K562 (cell line): ENCODE measurements at regions not wholly inside any gene's neighbourhood (a gene's known extent, or its start where the extent isn't known, plus 50 kb on each side); places are given as distances from the start of the nearest gene placed in this dataset.

Experiments used
- EP300 ChIP-seq: IDR thresholded peaks from 2 replicates; pipeline ENCODE4 v1.6.1; 2012; ENCODE audit warnings: low read length, improper control_type of control experiment
- ERF ChIP-seq: fragments of 450-650 bp; formaldehyde crosslinking; IDR thresholded peaks from 2 replicates; pipeline ENCODE4 v1.4.0; 2020; ENCODE audit warnings: mild to moderate bottlenecking, mixed read lengths
- ETV6 ChIP-seq, 3 experiments: fragments of 150-350 bp in 1 of 3; sonication (generic) in 1 of 3; formaldehyde crosslinking in 1 of 3; IDR thresholded peaks; 2 replicates each; pipeline versions ENCODE4 v1.6.1 to v1.8.0; 2014 to 2022; ENCODE audit warnings: borderline replicate concordance in 2 of 3, low read depth in 2 of 3, antibody characterized with exemption in 1 of 3, low read length in 1 of 3, mild to moderate bottlenecking in 1 of 3, missing genetic modification reagents in 1 of 3
- FUS ChIP-seq: fragments of 200-400 bp; formaldehyde crosslinking; optimal IDR thresholded peaks from 2 replicates; pipeline ENCODE3; 2017; ENCODE audit warnings: low read depth, low read length
- HNRNPH1 ChIP-seq: fragments of 200-400 bp; formaldehyde crosslinking; optimal IDR thresholded peaks from 2 replicates; pipeline ENCODE3; 2017; ENCODE audit warnings: low read depth, mild to moderate bottlenecking, low read length, moderate library complexity
- RAD21 ChIP-seq, 2 experiments: fragments of 250-450 bp in 1 of 2; fragments of 450-650 bp in 1 of 2; sonication (Bioruptor Pico) in 1 of 2; formaldehyde crosslinking in 1 of 2; IDR thresholded peaks in 1 of 2; conservative IDR thresholded peaks in 1 of 2; 2 replicates each; pipeline versions ENCODE4 v1.4.0 to v1.8.0; 2020 to 2022; ENCODE audit warnings: mild to moderate bottlenecking in 2 of 2, moderate library complexity in 1 of 2
- RBBP5 ChIP-seq: fragments of 200-600 bp; sonication (generic); IDR thresholded peaks from 2 replicates; pipeline ENCODE4 v1.6.1; 2012; ENCODE audit warnings: borderline replicate concordance, mild to moderate bottlenecking, low read length, control low read depth, inconsistent platforms; ENCODE audit not compliant: insufficient read depth, poor library complexity, severe bottlenecking
- SREBF2 ChIP-seq: sonication (generic); formaldehyde crosslinking; IDR thresholded peaks from 2 replicates; pipeline ENCODE4 v1.4.0; 2020; ENCODE audit warnings: mild to moderate bottlenecking, missing genetic modification reagents
- SRF ChIP-seq, 2 experiments: fragments of 250-450, 450-650 bp in 1 of 2; sonication (Bioruptor Pico) in 1 of 2; sonication (generic) in 1 of 2; formaldehyde crosslinking; IDR thresholded peaks; 2 replicates each; pipeline versions ENCODE4 v1.5.0 to v1.5.1; 2020 to 2022; ENCODE audit warnings: mild to moderate bottlenecking in 1 of 2, missing genetic modification reagents in 1 of 2
- TAF7 ChIP-seq: fragments of 450-650 bp; IDR thresholded peaks from 2 replicates; pipeline ENCODE4 v1.6.1; 2016; ENCODE audit warnings: missing genetic modification characterization, missing compliant biosample characterization
- ZNF561 ChIP-seq: fragments of 450-650 bp; formaldehyde crosslinking; conservative IDR thresholded peaks from 2 replicates; pipeline ENCODE4 v1.4.0; 2020; ENCODE audit warnings: mild to moderate bottlenecking, moderate library complexity
- ZNF586 ChIP-seq: fragments of 450-650 bp; formaldehyde crosslinking; conservative IDR thresholded peaks from 2 replicates; pipeline ENCODE4 v1.4.0; 2020; ENCODE audit warnings: mild to moderate bottlenecking, moderate library complexity
- TF ChIP-seq, protein P1 (sequence below): fragments of 200-600 bp; sonication (generic); IDR thresholded peaks from one replicate; pipeline ENCODE4 v1.6.1; 2012; ENCODE audit warnings: mild to moderate bottlenecking, low read depth, low read length, inconsistent platforms

DNA sequence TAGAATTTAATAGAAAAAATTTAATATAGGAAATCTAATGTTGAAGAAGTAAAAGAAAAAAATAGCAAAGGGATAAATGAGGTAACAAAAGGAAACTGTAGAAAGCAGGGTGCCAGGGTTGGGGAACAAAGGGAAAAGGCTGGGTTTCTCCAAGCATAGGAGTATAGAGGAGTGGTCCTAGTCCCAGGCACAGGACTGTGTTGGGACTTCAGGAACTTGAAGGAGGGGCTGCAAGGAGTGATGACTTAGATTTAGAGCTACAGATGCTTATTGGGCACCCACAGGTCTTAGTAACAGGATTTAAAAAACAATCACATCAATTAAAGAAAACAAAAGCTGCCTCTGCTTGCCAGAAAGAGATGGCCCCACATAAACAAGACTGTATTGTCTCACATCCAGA lies 396.5 kb upstream of the TNC start:
- TF ChIP-seq HNRNPH1, result no peak
- TF ChIP-seq RAD21 (CRISPR knock-in tag; conservative IDR thresholded peaks at IDR 0.05 in 1 of 2, IDR thresholded peaks at IDR 0.05 in 1 of 2), result no peak
- TF ChIP-seq SRF (CRISPR knock-in tag; IDR thresholded peaks at IDR 0.05), result no peak
- TF ChIP-seq FUS, result no peak
- no peak for TF ChIP-seq ETV6 (IDR thresholded peaks at IDR 0.05; ENCODE audit: borderline replicate concordance in 1 of 2, low read depth in 2 of 2, low read length in 1 of 2)
- TF ChIP-seq ETV6 (CRISPR knock-in tag; IDR thresholded peaks at IDR 0.05; ENCODE audit: borderline replicate concordance), result no peak
- no peak for TF ChIP-seq SREBF2
- no peak for TF ChIP-seq ZNF586 (CRISPR knock-in tag)
- no peak for TF ChIP-seq ZNF561
- no peak for TF ChIP-seq RBBP5
- no peak for TF ChIP-seq EP300
- TF ChIP-seq, protein P1, sequence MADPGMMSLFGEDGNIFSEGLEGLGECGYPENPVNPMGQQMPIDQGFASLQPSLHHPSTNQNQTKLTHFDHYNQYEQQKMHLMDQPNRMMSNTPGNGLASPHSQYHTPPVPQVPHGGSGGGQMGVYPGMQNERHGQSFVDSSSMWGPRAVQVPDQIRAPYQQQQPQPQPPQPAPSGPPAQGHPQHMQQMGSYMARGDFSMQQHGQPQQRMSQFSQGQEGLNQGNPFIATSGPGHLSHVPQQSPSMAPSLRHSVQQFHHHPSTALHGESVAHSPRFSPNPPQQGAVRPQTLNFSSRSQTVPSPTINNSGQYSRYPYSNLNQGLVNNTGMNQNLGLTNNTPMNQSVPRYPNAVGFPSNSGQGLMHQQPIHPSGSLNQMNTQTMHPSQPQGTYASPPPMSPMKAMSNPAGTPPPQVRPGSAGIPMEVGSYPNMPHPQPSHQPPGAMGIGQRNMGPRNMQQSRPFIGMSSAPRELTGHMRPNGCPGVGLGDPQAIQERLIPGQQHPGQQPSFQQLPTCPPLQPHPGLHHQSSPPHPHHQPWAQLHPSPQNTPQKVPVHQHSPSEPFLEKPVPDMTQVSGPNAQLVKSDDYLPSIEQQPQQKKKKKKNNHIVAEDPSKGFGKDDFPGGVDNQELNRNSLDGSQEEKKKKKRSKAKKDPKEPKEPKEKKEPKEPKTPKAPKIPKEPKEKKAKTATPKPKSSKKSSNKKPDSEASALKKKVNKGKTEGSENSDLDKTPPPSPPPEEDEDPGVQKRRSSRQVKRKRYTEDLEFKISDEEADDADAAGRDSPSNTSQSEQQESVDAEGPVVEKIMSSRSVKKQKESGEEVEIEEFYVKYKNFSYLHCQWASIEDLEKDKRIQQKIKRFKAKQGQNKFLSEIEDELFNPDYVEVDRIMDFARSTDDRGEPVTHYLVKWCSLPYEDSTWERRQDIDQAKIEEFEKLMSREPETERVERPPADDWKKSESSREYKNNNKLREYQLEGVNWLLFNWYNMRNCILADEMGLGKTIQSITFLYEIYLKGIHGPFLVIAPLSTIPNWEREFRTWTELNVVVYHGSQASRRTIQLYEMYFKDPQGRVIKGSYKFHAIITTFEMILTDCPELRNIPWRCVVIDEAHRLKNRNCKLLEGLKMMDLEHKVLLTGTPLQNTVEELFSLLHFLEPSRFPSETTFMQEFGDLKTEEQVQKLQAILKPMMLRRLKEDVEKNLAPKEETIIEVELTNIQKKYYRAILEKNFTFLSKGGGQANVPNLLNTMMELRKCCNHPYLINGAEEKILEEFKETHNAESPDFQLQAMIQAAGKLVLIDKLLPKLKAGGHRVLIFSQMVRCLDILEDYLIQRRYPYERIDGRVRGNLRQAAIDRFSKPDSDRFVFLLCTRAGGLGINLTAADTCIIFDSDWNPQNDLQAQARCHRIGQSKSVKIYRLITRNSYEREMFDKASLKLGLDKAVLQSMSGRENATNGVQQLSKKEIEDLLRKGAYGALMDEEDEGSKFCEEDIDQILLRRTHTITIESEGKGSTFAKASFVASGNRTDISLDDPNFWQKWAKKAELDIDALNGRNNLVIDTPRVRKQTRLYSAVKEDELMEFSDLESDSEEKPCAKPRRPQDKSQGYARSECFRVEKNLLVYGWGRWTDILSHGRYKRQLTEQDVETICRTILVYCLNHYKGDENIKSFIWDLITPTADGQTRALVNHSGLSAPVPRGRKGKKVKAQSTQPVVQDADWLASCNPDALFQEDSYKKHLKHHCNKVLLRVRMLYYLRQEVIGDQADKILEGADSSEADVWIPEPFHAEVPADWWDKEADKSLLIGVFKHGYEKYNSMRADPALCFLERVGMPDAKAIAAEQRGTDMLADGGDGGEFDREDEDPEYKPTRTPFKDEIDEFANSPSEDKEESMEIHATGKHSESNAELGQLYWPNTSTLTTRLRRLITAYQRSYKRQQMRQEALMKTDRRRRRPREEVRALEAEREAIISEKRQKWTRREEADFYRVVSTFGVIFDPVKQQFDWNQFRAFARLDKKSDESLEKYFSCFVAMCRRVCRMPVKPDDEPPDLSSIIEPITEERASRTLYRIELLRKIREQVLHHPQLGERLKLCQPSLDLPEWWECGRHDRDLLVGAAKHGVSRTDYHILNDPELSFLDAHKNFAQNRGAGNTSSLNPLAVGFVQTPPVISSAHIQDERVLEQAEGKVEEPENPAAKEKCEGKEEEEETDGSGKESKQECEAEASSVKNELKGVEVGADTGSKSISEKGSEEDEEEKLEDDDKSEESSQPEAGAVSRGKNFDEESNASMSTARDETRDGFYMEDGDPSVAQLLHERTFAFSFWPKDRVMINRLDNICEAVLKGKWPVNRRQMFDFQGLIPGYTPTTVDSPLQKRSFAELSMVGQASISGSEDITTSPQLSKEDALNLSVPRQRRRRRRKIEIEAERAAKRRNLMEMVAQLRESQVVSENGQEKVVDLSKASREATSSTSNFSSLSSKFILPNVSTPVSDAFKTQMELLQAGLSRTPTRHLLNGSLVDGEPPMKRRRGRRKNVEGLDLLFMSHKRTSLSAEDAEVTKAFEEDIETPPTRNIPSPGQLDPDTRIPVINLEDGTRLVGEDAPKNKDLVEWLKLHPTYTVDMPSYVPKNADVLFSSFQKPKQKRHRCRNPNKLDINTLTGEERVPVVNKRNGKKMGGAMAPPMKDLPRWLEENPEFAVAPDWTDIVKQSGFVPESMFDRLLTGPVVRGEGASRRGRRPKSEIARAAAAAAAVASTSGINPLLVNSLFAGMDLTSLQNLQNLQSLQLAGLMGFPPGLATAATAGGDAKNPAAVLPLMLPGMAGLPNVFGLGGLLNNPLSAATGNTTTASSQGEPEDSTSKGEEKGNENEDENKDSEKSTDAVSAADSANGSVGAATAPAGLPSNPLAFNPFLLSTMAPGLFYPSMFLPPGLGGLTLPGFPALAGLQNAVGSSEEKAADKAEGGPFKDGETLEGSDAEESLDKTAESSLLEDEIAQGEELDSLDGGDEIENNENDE, result no peak
- TF ChIP-seq TAF7 (tag), result no peak
- TF ChIP-seq ERF (CRISPR knock-in tag), result no peak
